ENCODE measurements at regions not wholly inside any gene's neighbourhood (a gene's known extent, or its start where the extent isn't known, plus 50 kb on each side); places are given as distances from the start of the nearest gene placed in this dataset.

- DNase-seq (no peak), ATAC-seq (no peak)
- H3K9ac ChIP-seq (ENCODE audit: low read length) = no peak overlapping the region
- H3K4me1 ChIP-seq (ENCODE audit: insufficient read depth, low read length) = no peaks in the 10 kb centered on the region
- no peaks in the 10 kb centered on the region for H3K36me3 ChIP-seq (ENCODE audit: low read depth, low read length)
- no peaks in the 10 kb centered on the region for H3K9me2 ChIP-seq (replicated peaks; ENCODE audit: low read length)
- no peaks in the 10 kb centered on the region for H3K27me3 ChIP-seq (ENCODE audit: low read length)
- no peak overlapping the region for H3K27ac ChIP-seq (ENCODE audit: low read length)
- no peaks in the 10 kb centered on the region for H3K9me3 ChIP-seq (ENCODE audit: low read length)
- H3F3A ChIP-seq (ENCODE audit: low read length, unreplicated experiment) = no peaks in the 10 kb centered on the region
- BruUV-seq (replicated peaks) = no TSS peak
- no peak overlapping the region for H3K4me2 ChIP-seq (ENCODE audit: low read length)
- H4K20me1 ChIP-seq (ENCODE audit: low read length) = no peaks in the 10 kb centered on the region
- ChIA-PET CTCF (interaction anchor here (0.6 kb wide), 1 partner anchor 145 kb away, joined by 3 read pairs; no protein-coding TSS in a partner anchor), POLR2A (ENCODE audit: unreplicated experiment) (no interaction called here)
- H2AFZ ChIP-seq (ENCODE audit: low read length) = no peak overlapping the region
- TF ChIP-seq CTCF (conservative IDR thresholded peaks at IDR 0.05; ENCODE audit: low read depth, low read length) (no peak), EZH2 (IDR thresholded peaks at IDR 0.05; ENCODE audit: low read length, unreplicated experiment) (no peak), EZH2phosphoT487 (IDR thresholded peaks at IDR 0.05; ENCODE audit: borderline replicate concordance, low read length) (no peak)
- no peaks in the 10 kb centered on the region for H3K79me2 ChIP-seq (ENCODE audit: low read length)
- intact Hi-C loops (cut with micrococcal nuclease) = no loop called here
- H3K4me3 ChIP-seq (ENCODE audit: low read length) = no peak overlapping the region
Observed at GRCh38 chr4:136858903-136859302, 673.4 kb downstream of the PCDH18 start.

- Histone ChIP-seq H3K36me3 (ENCODE audit: low read depth, low read length) (no peaks in the 10 kb centered on the region), H3K4me1 (ENCODE audit: insufficient read depth, low read length) (no peaks in the 10 kb centered on the region), H4K20me1 (ENCODE audit: low read length) (no peaks in the 10 kb centered on the region), H3K4me3 (ENCODE audit: low read length) (no peak overlapping the region), H3F3A (ENCODE audit: low read length, unreplicated experiment) (no peaks in the 10 kb centered on the region), H3K9me3 (ENCODE audit: low read length) (no peaks in the 10 kb centered on the region), H3K27me3 (ENCODE audit: low read length) (no peaks in the 10 kb centered on the region), H3K27ac (ENCODE audit: low read length) (no peak overlapping the region), H3K9me2 (replicated peaks; ENCODE audit: low read length) (no peaks in the 10 kb centered on the region), H3K4me2 (ENCODE audit: low read length) (no peak overlapping the region), H2AFZ (ENCODE audit: low read length) (no peak overlapping the region), H3K79me2 (ENCODE audit: low read length) (no peaks in the 10 kb centered on the region), H3K9ac (ENCODE audit: low read length) (no peak overlapping the region)
- no TSS peak for BruUV-seq (replicated peaks)
- intact Hi-C loops (cut with micrococcal nuclease) = no loop called here
- no peak for DNase-seq
- POLR2A ChIA-PET (ENCODE audit: unreplicated experiment) = no interaction called here
- TF ChIP-seq EZH2 (IDR thresholded peaks at IDR 0.05; ENCODE audit: low read length, unreplicated experiment) (no peak), CTCF (conservative IDR thresholded peaks at IDR 0.05; ENCODE audit: low read depth, low read length) (no peak), EZH2phosphoT487 (IDR thresholded peaks at IDR 0.05; ENCODE audit: borderline replicate concordance, low read length) (no peak)
- no peak for ATAC-seq
- CTCF ChIA-PET = no interaction called here
Observed at GRCh38 chr4:136855886-136856285, 676.4 kb downstream of the PCDH18 start.

GRCh38 chr4:136850446-136850845 lies 681.8 kb downstream of the PCDH18 start:
- Histone ChIP-seq H4K20me1 (ENCODE audit: low read length) (no peaks in the 10 kb centered on the region), H3F3A (ENCODE audit: low read length, unreplicated experiment) (no peaks in the 10 kb centered on the region), H3K79me2 (ENCODE audit: low read length) (no peaks in the 10 kb centered on the region), H2AFZ (ENCODE audit: low read length) (no peak overlapping the region), H3K36me3 (ENCODE audit: low read depth, low read length) (no peaks in the 10 kb centered on the region), H3K4me2 (ENCODE audit: low read length) (no peak overlapping the region), H3K9me2 (replicated peaks; ENCODE audit: low read length) (no peaks in the 10 kb centered on the region), H3K4me1 (ENCODE audit: insufficient read depth, low read length) (no peaks in the 10 kb centered on the region), H3K27ac (ENCODE audit: low read length) (no peak overlapping the region), H3K9ac (ENCODE audit: low read length) (no peak overlapping the region), H3K27me3 (ENCODE audit: low read length) (no peaks in the 10 kb centered on the region), H3K4me3 (ENCODE audit: low read length) (no peak overlapping the region), H3K9me3 (ENCODE audit: low read length) (no peaks in the 10 kb centered on the region)
- ChIA-PET POLR2A (ENCODE audit: unreplicated experiment) (no interaction called here), CTCF (no interaction called here)
- ATAC-seq = no peak
- no TSS peak for BruUV-seq (replicated peaks)
- TF ChIP-seq CTCF (conservative IDR thresholded peaks at IDR 0.05; ENCODE audit: low read depth, low read length) = no peak
- no peak for TF ChIP-seq EZH2 (IDR thresholded peaks at IDR 0.05; ENCODE audit: low read length, unreplicated experiment)
- no peak for TF ChIP-seq EZH2phosphoT487 (IDR thresholded peaks at IDR 0.05; ENCODE audit: borderline replicate concordance, low read length)
- DNase-seq = no peak
- intact Hi-C loops (cut with micrococcal nuclease) = no loop called here
